Peyer's patch (tissue), 4 donors: ENCODE measurements at regions not wholly inside any gene's neighbourhood (a gene's known extent, or its start where the extent isn't known, plus 50 kb on each side); places are given as distances from the start of the nearest gene placed in this dataset.
"Not testable (repeated sequence)": the region's sequence is repeated elsewhere in the genome, so short reads cannot be mapped to it uniquely, and the experiment has no call there.

Experiments used
- DNase-seq, 3 donors: peaks; one replicate each; pipeline ENCODE4 v3.0.0-alpha.2; 2017 to 2019
- H3K27ac ChIP-seq, 4 donors: fragments of 200-600 bp; sonication (generic); one replicate each; pipeline ENCODE4 v1.5.1; 2016 to 2019
- H3K27me3 ChIP-seq, 2 donors: fragments of 200-600 bp; sonication (generic); one replicate each; pipeline ENCODE4 v1.5.1; 2019
- H3K36me3 ChIP-seq, 3 donors: fragments of 200-600 bp; sonication (generic); one replicate each; pipeline ENCODE4 v1.5.1; 2016 to 2019
- H3K4me1 ChIP-seq, 4 donors: fragments of 200-600 bp; sonication (generic); one replicate each; pipeline ENCODE4 v1.5.1; 2016 to 2019
- H3K4me3 ChIP-seq, 4 donors: fragments of 200-600 bp; sonication (generic); 1 replicate in 3 of 4; 2 replicates in 1 of 4; pipeline ENCODE4 v1.5.1; 2016 to 2019; ENCODE audit warnings: mild to moderate bottlenecking in 1 of 4
- H3K9me3 ChIP-seq, 4 donors: fragments of 200-600 bp; sonication (generic); one replicate each; pipeline ENCODE4 v1.5.1; 2016 to 2019; ENCODE audit warnings: mild to moderate bottlenecking in 1 of 4
- POLR2A ChIP-seq, 2 donors: fragments of 450-650 bp; IDR thresholded peaks; one replicate each; pipeline ENCODE4 v1.5.1; 2017; ENCODE audit warnings: antibody characterized with exemption in 2 of 2, mild to moderate bottlenecking in 2 of 2, moderate library complexity in 2 of 2
- TF ChIP-seq, protein P1 (sequence below), 6 experiments: fragments of 450-650 bp in 4 of 6; fragments of 200-600 bp in 2 of 6; sonication (generic) in 1 of 6; IDR thresholded peaks; one replicate each; pipeline ENCODE4 v1.5.1; 2017 to 2019; ENCODE audit warnings: antibody characterized with exemption in 6 of 6, mild to moderate bottlenecking in 3 of 6, moderate library complexity in 1 of 6

- no peak overlapping the region for H3K4me3 ChIP-seq
- no peaks in the 10 kb centered on the region for H3K9me3 ChIP-seq
- H3K36me3 ChIP-seq, result no peaks in the 10 kb centered on the region
- DNase-seq, result no peak
- no peak for TF ChIP-seq POLR2A (IDR thresholded peaks at IDR 0.05)
- TF ChIP-seq, protein P1, sequence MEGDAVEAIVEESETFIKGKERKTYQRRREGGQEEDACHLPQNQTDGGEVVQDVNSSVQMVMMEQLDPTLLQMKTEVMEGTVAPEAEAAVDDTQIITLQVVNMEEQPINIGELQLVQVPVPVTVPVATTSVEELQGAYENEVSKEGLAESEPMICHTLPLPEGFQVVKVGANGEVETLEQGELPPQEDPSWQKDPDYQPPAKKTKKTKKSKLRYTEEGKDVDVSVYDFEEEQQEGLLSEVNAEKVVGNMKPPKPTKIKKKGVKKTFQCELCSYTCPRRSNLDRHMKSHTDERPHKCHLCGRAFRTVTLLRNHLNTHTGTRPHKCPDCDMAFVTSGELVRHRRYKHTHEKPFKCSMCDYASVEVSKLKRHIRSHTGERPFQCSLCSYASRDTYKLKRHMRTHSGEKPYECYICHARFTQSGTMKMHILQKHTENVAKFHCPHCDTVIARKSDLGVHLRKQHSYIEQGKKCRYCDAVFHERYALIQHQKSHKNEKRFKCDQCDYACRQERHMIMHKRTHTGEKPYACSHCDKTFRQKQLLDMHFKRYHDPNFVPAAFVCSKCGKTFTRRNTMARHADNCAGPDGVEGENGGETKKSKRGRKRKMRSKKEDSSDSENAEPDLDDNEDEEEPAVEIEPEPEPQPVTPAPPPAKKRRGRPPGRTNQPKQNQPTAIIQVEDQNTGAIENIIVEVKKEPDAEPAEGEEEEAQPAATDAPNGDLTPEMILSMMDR (IDR thresholded peaks at IDR 0.05), result no peak
- no peak overlapping the region for H3K27ac ChIP-seq
- no peaks in the 10 kb centered on the region for H3K4me1 ChIP-seq
- H3K27me3 ChIP-seq, result no peaks in the 10 kb centered on the region
Measured at GRCh38 chr9:90070931-90071660, 466.3 kb downstream of the GADD45G start.

DNA sequence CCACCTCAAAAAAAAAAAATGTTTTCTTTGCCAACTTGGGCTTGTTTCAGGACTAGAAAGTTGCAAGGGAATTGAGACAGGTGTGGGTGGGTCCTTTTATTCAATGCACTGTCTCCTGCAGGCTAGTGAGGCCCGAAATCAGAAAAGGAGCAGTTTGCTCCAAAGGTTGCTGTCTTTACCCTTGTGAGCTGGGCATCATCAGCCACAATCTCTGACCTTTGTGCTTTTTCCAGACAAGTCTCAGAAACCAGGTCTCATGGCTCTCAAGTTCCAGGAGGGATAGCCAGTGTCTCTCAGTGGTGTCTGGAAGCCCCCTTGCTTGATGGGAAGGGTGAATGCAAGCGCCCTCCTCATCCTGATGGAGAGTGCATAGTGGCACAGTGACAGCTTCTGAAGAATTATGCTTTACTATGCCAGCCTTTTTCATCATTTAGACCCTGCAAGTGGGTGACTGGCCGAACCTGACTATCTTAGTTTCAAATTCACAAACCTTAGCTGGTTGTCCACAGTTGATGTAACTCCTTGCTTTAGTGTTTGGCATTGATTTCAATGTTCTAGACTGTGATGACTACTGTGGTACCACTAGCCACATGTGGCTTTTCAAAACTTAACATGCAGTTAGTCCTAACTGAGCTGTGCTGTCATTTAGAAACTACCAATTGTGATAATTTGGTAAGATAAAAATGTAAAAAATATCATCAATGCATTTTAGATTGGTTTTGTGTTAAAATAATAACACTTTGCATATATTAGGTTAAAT, 468.6 kb downstream of the GADD45G start:
- TF ChIP-seq, protein P1 (IDR thresholded peaks at IDR 0.05), result no peak
- DNase-seq, result no peak
- H3K27ac ChIP-seq, result no peak overlapping the region

GRCh38 chr9:90074316-90074962, 469.6 kb downstream of the GADD45G start:
- Histone ChIP-seq H3K4me3 (no peak overlapping the region), H3K27me3 (no peaks in the 10 kb centered on the region), H3K9me3 (no peaks in the 10 kb centered on the region), H3K27ac (no peak overlapping the region), H3K4me1 (no peaks in the 10 kb centered on the region), H3K36me3 (no peaks in the 10 kb centered on the region)
- no peak for TF ChIP-seq POLR2A (IDR thresholded peaks at IDR 0.05)
- TF ChIP-seq, protein P1 (IDR thresholded peaks at IDR 0.05), result no peak
- DNase-seq, result no peak

More for the DNA sequence above, 468.6 kb downstream of the GADD45G start:
- Histone ChIP-seq H3K4me3 (no peak overlapping the region), H3K4me1 (no peaks in the 10 kb centered on the region), H3K27me3 (no peaks in the 10 kb centered on the region), H3K9me3 (no peaks in the 10 kb centered on the region), H3K36me3 (no peaks in the 10 kb centered on the region)

DNA sequence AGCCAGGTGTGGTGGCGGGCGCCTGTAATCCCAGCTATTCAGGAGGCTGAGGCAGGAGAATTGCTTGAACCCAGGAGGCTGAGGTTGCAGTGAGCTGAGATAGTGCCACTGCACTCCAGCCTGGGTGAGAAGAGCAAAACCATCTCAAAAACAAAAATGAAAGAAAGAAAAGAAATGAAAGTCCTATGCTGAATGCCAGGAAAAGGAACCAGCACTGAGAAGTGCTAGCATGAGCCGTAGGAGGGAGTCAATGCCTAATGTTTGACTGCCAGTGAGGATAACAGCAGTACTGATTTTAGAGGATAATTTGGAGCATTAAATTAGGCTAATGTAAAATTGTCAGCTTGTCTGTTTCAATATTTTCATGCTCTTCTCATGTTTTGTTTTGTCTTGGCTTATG, 472.8 kb downstream of the GADD45G start:
- DNase-seq, H3K9me3 ChIP-seq, H3K27ac ChIP-seq, H3K4me1 ChIP-seq, H3K27me3 ChIP-seq, H3K36me3 ChIP-seq, H3K4me3 ChIP-seq: not testable (repeated sequence)

DNA sequence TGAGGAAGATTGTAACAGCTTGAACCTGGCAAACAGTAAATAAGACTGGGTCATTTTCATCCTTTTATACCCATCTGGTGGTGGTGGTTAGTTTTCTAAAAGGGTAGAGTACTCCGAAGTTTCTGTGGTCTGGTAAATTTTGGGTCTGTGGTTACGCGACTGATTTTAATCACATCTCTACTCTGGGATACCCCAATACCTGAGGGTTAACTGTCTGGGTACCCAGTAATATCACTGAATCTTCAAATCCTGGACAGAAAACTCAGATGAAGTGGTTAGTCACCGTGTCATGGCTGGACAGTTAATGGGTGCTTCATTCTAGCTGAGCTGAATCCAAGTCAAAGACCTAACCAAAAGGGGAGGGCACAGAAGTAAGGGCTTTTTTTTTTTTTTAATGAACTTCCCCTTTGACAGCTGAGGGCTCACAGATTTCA, 474.2 kb downstream of the GADD45G start:
- DNase-seq, result no peak
- H3K4me1 ChIP-seq, result no peaks in the 10 kb centered on the region
- H3K36me3 ChIP-seq, result no peaks in the 10 kb centered on the region
- H3K27ac ChIP-seq, result no peak overlapping the region
- no peaks in the 10 kb centered on the region for H3K27me3 ChIP-seq
- H3K4me3 ChIP-seq, result no peak overlapping the region
- TF ChIP-seq, protein P1 (IDR thresholded peaks at IDR 0.05), result no peak
- TF ChIP-seq POLR2A (IDR thresholded peaks at IDR 0.05), result no peak
- H3K9me3 ChIP-seq, result no peaks in the 10 kb centered on the region

GRCh38 chr9:90085633-90086032, 480.8 kb downstream of the GADD45G start:
- Histone ChIP-seq H3K36me3 (no peaks in the 10 kb centered on the region), H3K27me3 (no peaks in the 10 kb centered on the region), H3K4me3 (no peak overlapping the region), H3K27ac (no peak overlapping the region), H3K9me3 (no peaks in the 10 kb centered on the region), H3K4me1 (no peaks in the 10 kb centered on the region)
- no peak for TF ChIP-seq POLR2A (IDR thresholded peaks at IDR 0.05)
- TF ChIP-seq, protein P1 (IDR thresholded peaks at IDR 0.05), result no peak
- DNase-seq, result no peak
